H1 (cell line): ENCODE measurements at regions not wholly inside any gene's neighbourhood (a gene's known extent, or its start where the extent isn't known, plus 50 kb on each side); places are given as distances from the start of the nearest gene placed in this dataset.

Experiments
- CTCF ChIA-PET: fragments of 300-600 bp; sonication (Branson Sonifier 250); formaldehyde crosslinking; loops from one replicate; lab custom pipeline; 2021; ENCODE audit not compliant: partially characterized antibody; lab: Charles Lee
- POLR2A ChIA-PET: fragments of 300-600 bp; sonication (Branson Sonifier 250); formaldehyde crosslinking; loops from one replicate; lab custom pipeline; 2021; ENCODE audit warnings: inconsistent platforms; ENCODE audit not compliant: partially characterized antibody; lab: Charles Lee
- DNase-seq, 2 experiments: peaks; one replicate each; pipeline versions ENCODE4 v3.0.0 to v3.0.0-alpha.2; 2010 to 2022; ENCODE audit warnings: low spot score in 2 of 2, low read depth in 1 of 2, mixed read lengths in 1 of 2
- FAIRE-seq: peaks from 2 replicates; lab custom pipeline; 2011; peaks lifted over from hg19 to GRCh38; lab: Jason Lieb, UNC
- H2AFZ ChIP-seq: 2 replicates; pipeline ENCODE4 v1.8.1; 2012; ENCODE audit warnings: low read length, inconsistent platforms
- H2AK5ac ChIP-seq: 2 replicates; pipeline ENCODE4 v1.6.1; 2013; ENCODE audit warnings: low read depth, low read length
- H2BK120ac ChIP-seq: replicated peaks from 2 replicates; pipeline ENCODE3; 2013; ENCODE audit warnings: low read depth, low read length, inconsistent platforms
- H2BK12ac ChIP-seq: 2 replicates; pipeline ENCODE4 v1.6.1; 2013; ENCODE audit warnings: low read depth, low read length
- H2BK15ac ChIP-seq: 2 replicates; pipeline ENCODE4 v1.6.1; 2013; ENCODE audit warnings: low read length
- H2BK20ac ChIP-seq: 2 replicates; pipeline ENCODE4 v1.6.1; 2013; ENCODE audit warnings: low read length
- H2BK5ac ChIP-seq: 2 replicates; pipeline ENCODE4 v1.6.1; 2013; ENCODE audit warnings: low read depth, low read length
- H3K14ac ChIP-seq: 2 replicates; pipeline ENCODE4 v1.6.1; 2013; ENCODE audit warnings: inconsistent platforms; ENCODE audit not compliant: insufficient read length
- H3K18ac ChIP-seq: 2 replicates; pipeline ENCODE4 v1.6.1; 2013; ENCODE audit warnings: low read length; ENCODE audit errors: extremely low read depth
- H3K23ac ChIP-seq: 2 replicates; pipeline ENCODE4 v1.6.1; 2013; ENCODE audit warnings: inconsistent platforms; ENCODE audit not compliant: insufficient read length
- H3K23me2 ChIP-seq: 2 replicates; pipeline ENCODE4 v1.6.1; 2013; ENCODE audit warnings: low read depth, low read length
- H3K27ac ChIP-seq: 2 replicates; pipeline ENCODE4 v1.6.1; 2011; ENCODE audit warnings: low read depth, low read length, inconsistent platforms
- H3K27me3 ChIP-seq, 4 experiments: replicated peaks in 1 of 4; 1 replicate in 1 of 4; 2 replicates in 3 of 4; pipeline versions ENCODE4 v1.6.1 to v1.8.1; 2011 to 2013; ENCODE audit warnings: low read length in 3 of 4, mild to moderate bottlenecking in 3 of 4, inconsistent platforms in 2 of 4, mixed read lengths in 2 of 4, moderate library complexity in 1 of 4; ENCODE audit not compliant: control insufficient read depth in 3 of 4, insufficient read depth in 3 of 4; ENCODE audit errors: extremely low read depth in 1 of 4
- H3K36me3 ChIP-seq, 4 experiments: 2 replicates each; pipeline versions ENCODE4 v1.6.1 to v1.8.1; 2011 to 2013; ENCODE audit warnings: mild to moderate bottlenecking in 4 of 4, low read length in 3 of 4, moderate library complexity in 2 of 4, control low read depth in 1 of 4, inconsistent platforms in 1 of 4; ENCODE audit not compliant: insufficient read depth in 4 of 4, control insufficient read depth in 2 of 4
- H3K4ac ChIP-seq: replicated peaks from 2 replicates; pipeline ENCODE3; 2013; ENCODE audit warnings: low read length, low read depth, mixed read lengths, inconsistent platforms; ENCODE audit not compliant: insufficient read length
- H3K4me1 ChIP-seq, 4 experiments: replicated peaks in 1 of 4; 1 replicate in 1 of 4; 2 replicates in 3 of 4; pipeline versions ENCODE4 v1.6.1 to v1.8.1; 2011 to 2013; ENCODE audit warnings: low read length in 3 of 4, inconsistent platforms in 2 of 4, mixed read lengths in 1 of 4; ENCODE audit not compliant: insufficient read depth in 4 of 4, control insufficient read depth in 3 of 4
- H3K4me2 ChIP-seq, 2 experiments: 2 replicates each; pipeline versions ENCODE4 v1.6.1 to v1.8.1; 2011 to 2013; ENCODE audit warnings: low read depth in 2 of 2, low read length in 2 of 2, control low read depth in 1 of 2, inconsistent platforms in 1 of 2, mild to moderate bottlenecking in 1 of 2; ENCODE audit not compliant: insufficient read depth in 1 of 2
- H3K4me3 ChIP-seq, 4 experiments: fragments of 200-600, 300-600 bp in 1 of 4; sonication (generic), shearing (Covaris generic), sonication (Bioruptor Twin) in 1 of 4; 2 replicates each; pipeline versions ENCODE4 v1.5.1 to v1.8.1; 2011 to 2016; ENCODE audit warnings: low read length in 4 of 4, low read depth in 3 of 4, control low read depth in 2 of 4, inconsistent platforms in 2 of 4, mild to moderate bottlenecking in 2 of 4, mixed read lengths in 1 of 4, moderate library complexity in 1 of 4; ENCODE audit not compliant: insufficient read depth in 2 of 4; ENCODE audit errors: extremely low read depth in 1 of 4
- H3K56ac ChIP-seq: replicated peaks from 2 replicates; pipeline ENCODE3; 2013; ENCODE audit warnings: low read depth, mild to moderate bottlenecking, mixed read lengths, low read length, inconsistent platforms; ENCODE audit not compliant: insufficient read length
- H3K79me1 ChIP-seq: 2 replicates; pipeline ENCODE4 v1.6.1; 2013; ENCODE audit warnings: low read depth, low read length, control low read depth
- H3K79me2 ChIP-seq, 2 experiments: 2 replicates each; pipeline versions ENCODE4 v1.6.1 to v1.8.1; 2012 to 2013; ENCODE audit warnings: low read length in 2 of 2, mild to moderate bottlenecking in 2 of 2, inconsistent platforms in 1 of 2; ENCODE audit not compliant: insufficient read depth in 2 of 2, control insufficient read depth in 1 of 2
- H3K9ac ChIP-seq, 4 experiments: replicated peaks in 1 of 4; 1 replicate in 1 of 4; 2 replicates in 3 of 4; pipeline versions ENCODE4 v1.6.1 to v1.8.1; 2011 to 2013; ENCODE audit warnings: low read depth in 3 of 4, low read length in 3 of 4, control low read depth in 2 of 4, mild to moderate bottlenecking in 2 of 4, moderate library complexity in 2 of 4, inconsistent platforms in 1 of 4; ENCODE audit errors: extremely low read depth in 1 of 4
- H3K9me3 ChIP-seq, 2 experiments: 2 replicates each; pipeline versions ENCODE4 v1.6.1 to v1.8.1; 2012 to 2013; ENCODE audit warnings: mild to moderate bottlenecking in 2 of 2, moderate library complexity in 2 of 2, control low read depth in 1 of 2, inconsistent platforms in 1 of 2, low read depth in 1 of 2, low read length in 1 of 2, mixed read lengths in 1 of 2; ENCODE audit not compliant: insufficient read depth in 2 of 2
- H4K20me1 ChIP-seq, 2 experiments: replicated peaks in 1 of 2; 2 replicates each; pipeline versions ENCODE3 to v1.8.1; 2011 to 2013; ENCODE audit warnings: inconsistent platforms in 2 of 2, low read length in 2 of 2, mild to moderate bottlenecking in 1 of 2; ENCODE audit not compliant: insufficient read depth in 2 of 2, control insufficient read depth in 1 of 2
- H4K5ac ChIP-seq: 2 replicates; pipeline ENCODE4 v1.6.1; 2013; ENCODE audit warnings: low read length, low read depth, mixed read lengths, inconsistent platforms; ENCODE audit not compliant: insufficient read length
- H4K8ac ChIP-seq: 2 replicates; pipeline ENCODE4 v1.8.0; 2013; ENCODE audit warnings: mild to moderate bottlenecking, moderate library complexity, low read length, inconsistent platforms; ENCODE audit not compliant: insufficient read depth; ENCODE audit errors: extremely low read depth
- H4K91ac ChIP-seq: replicated peaks from 2 replicates; pipeline ENCODE3; 2013; ENCODE audit warnings: low read length, mixed read lengths, inconsistent platforms; ENCODE audit not compliant: insufficient read length
- WGBS, 2 experiments: shearing (Covaris generic) in 1 of 2; methylation state at CpG; one replicate each; pipeline versions ENCODE4 v1.1.6 to v1.1.7; 2013 to 2015; ENCODE audit warnings: low lambda C conversion rate in 2 of 2, mixed read lengths in 2 of 2, inconsistent platforms in 1 of 2, low coverage in 1 of 2, missing lambda C conversion rate in 1 of 2; ENCODE audit not compliant: insufficient replicate concordance in 2 of 2, insufficient coverage in 1 of 2, insufficient read length in 1 of 2; ENCODE audit errors: extremely low coverage in 1 of 2, missing lambda C conversion rate in 1 of 2; 5-methylcytosine and 5-hydroxymethylcytosine counted together

DNA sequence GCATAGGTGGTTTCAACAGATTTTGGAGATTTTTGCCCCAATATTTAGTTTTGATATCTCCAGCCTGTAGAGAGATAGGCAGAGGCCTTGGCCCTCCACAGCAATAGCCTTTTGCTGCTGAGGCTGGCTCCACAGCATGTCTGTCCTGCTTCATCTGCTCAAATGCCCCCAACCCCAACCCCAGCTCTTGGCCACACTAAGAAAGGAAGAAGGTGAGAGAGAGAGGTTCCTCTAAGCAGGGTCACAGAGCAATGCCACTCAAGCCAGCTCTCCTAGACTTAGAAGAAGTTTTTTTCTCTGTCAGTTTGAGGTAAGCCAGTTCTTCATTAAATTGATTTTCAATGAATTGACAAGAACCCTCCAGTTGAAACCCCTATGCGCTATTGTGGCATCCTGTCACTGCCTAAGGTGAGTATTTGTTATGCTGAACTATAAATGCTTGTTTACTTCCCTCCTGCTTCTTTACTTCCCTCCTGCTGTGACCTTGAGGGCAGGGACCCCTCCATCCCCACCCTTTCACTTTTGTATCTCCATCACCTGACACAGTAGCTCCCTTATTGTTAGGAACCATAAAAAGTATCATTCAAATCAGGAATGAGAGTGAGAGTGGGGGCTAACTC, 366.2 kb upstream of the CNR1 start:
- no peak overlapping the region for H3K4me3 ChIP-seq
- peaks cover 0 to 4% of the 10 kb centered on the region in 2 experiments; a peak in 1 of 4 replicates for H3K9me3 ChIP-seq
- no peaks in the 10 kb centered on the region for H3K36me3 ChIP-seq
- CTCF ChIA-PET: no interaction called here
- H2BK120ac ChIP-seq: no peak overlapping the region
- peaks cover 0 to 5% (median 1%) of the 10 kb centered on the region in 4 experiments; a peak in 3 of 7 replicates for H3K4me1 ChIP-seq
- H3K23me2 ChIP-seq: no peaks in the 10 kb centered on the region; the same call in 1 of the 2 replicates
- H3K79me2 ChIP-seq: no peaks in the 10 kb centered on the region
- no peak overlapping the region; a peak in 1 of 4 replicates for H3K4me2 ChIP-seq
- no peak for FAIRE-seq
- no peaks in the 10 kb centered on the region for H4K20me1 ChIP-seq
- H2BK20ac ChIP-seq: no peak overlapping the region
- POLR2A ChIA-PET: no interaction called here
- no peak overlapping the region for H3K14ac ChIP-seq
- no peak overlapping the region for H3K18ac ChIP-seq
- H4K91ac ChIP-seq: no peak overlapping the region
- no peak overlapping the region for H4K5ac ChIP-seq
- H2AFZ ChIP-seq: no peak overlapping the region
- H3K56ac ChIP-seq: no peak overlapping the region
- no peak overlapping the region for H4K8ac ChIP-seq
- no peak overlapping the region for H3K27ac ChIP-seq
- no peak overlapping the region for H2BK5ac ChIP-seq
- no peak overlapping the region for H2BK12ac ChIP-seq
- H2AK5ac ChIP-seq: no peak overlapping the region
- no peak overlapping the region for H3K4ac ChIP-seq
- H3K27me3 ChIP-seq: no peaks in the 10 kb centered on the region
- H3K9ac ChIP-seq: no peak overlapping the region
- no peak for DNase-seq
- 88% methylated on average over 1 of the region's 1 CpG; no CpG with 5 or more reads in 1 of the 2 experiments for WGBS, 2 experiments
- H3K23ac ChIP-seq: no peak overlapping the region
- no peak overlapping the region for H2BK15ac ChIP-seq
- no peaks in the 10 kb centered on the region for H3K79me1 ChIP-seq
